ENCODE measurements at regions not wholly inside any gene's neighbourhood (a gene's known extent, or its start where the extent isn't known, plus 50 kb on each side); places are given as distances from the start of the nearest gene placed in this dataset.

DNA sequence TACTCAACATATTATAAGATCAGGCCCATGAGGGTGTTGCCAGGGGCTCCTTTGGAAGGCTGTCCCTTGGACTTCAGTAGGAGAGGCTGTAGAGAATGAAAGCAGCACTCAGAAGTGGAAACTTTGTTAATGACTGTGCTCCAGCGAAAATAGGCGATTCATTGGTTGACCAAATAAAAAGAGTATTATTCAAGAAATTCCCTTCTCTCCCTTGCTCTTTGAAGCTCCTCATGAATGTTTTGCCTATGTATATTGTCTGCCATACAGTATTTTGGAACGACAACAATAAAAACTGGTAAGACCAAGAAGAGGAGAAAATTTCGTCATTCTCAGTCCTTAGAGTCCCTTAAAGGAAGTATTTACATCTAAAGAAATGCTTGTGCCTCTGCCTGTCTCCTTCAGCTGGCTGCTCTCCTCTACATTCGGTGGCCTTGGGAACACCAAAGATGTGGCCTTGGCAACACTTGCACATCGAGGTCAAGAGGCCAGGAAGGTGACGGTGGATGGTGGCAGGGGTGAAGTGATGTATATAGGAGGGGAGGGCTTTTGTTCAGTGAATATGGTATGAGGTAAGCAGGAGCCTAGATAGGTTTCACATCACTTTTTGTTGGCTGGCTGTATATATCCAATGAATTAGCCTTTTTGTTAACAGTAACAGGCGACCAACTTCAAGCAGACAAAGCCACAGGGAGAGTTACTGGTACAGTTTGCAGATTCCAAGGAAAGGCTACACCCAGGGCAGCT, 95.0 kb upstream of the ACTBL2 start (continued):
- no peak for TF ChIP-seq TEAD4 (IDR thresholded peaks at IDR 0.05; ENCODE audit: borderline replicate concordance, insufficient read depth)
- TF ChIP-seq TCF12 (IDR thresholded peaks at IDR 0.05) = no peak

DNA sequence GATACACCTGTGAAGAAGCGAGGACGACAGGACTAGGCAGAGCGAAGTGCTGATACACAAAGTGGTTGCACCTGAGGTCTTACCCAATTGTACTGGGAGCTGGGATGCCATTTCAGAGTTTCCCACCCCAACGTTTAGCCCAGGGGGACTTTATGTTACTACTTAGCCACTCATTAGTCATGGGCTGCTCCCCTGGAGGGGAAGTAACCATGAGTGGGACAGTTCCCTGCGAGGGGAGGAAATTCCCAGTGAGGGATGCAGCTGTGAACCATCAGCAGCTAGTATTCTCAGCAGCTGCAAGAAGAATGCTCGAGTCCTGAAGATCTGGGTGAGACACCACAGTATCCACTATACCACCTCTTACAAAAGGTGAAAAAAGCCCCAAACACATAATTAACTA, 93.7 kb upstream of the ACTBL2 start:
- CTCF ChIA-PET = interaction anchor here (0.8 kb wide), 1 partner anchor 9 kb away, joined by 3 read pairs; no protein-coding TSS in a partner anchor

DNA sequence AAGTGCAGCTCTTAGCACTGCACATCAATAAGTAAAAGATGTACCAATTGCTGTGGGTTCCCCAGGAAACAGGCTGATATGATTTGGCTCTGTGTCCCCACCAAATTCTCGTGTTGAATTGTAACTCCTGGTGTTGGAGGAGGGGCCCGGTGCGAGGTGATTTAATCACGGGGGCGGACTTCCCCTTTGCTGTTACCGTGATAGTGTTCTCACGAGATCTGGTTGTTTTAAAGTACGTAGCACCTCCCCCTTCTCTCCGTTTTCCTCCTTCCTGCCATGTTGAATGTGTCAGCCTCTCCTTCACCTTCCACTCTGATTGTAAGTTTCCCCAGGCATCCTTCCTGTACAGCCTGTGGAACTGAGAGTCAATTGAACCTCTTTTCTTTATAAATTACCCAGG, 93.2 kb upstream of the ACTBL2 start:
- no peak overlapping the region for H3K27ac ChIP-seq (ENCODE audit: low read depth in 2 of 2, low read length in 1 of 2)
- TF ChIP-seq YY1 (IDR thresholded peaks at IDR 0.05; ENCODE audit: low read depth) (no peak), TAF1 (IDR thresholded peaks at IDR 0.05; ENCODE audit: borderline replicate concordance, low read depth, low read length) (no peak), RXRA (IDR thresholded peaks at IDR 0.05; ENCODE audit: borderline replicate concordance, low read depth) (no peak), MXI1 (IDR thresholded peaks at IDR 0.05; ENCODE audit: low read depth, low read length) (no peak), SIN3A (IDR thresholded peaks at IDR 0.05; ENCODE audit: borderline replicate concordance, low read depth, low read length) (no peak), CHD2 (IDR thresholded peaks at IDR 0.05; ENCODE audit: low read length, partially characterized antibody) (no peak), NFIC (IDR thresholded peaks at IDR 0.05; ENCODE audit: borderline replicate concordance) (no peak), GABPA (IDR thresholded peaks at IDR 0.05; ENCODE audit: low read depth) (no peak), SMC3 (IDR thresholded peaks at IDR 0.05; ENCODE audit: low read depth, low read length) (no peak), MEF2A (IDR thresholded peaks at IDR 0.05; ENCODE audit: borderline replicate concordance, low read depth) (no peak), RFX5 (IDR thresholded peaks at IDR 0.05; ENCODE audit: low read length) (no peak)
- TF ChIP-seq, protein P1, sequence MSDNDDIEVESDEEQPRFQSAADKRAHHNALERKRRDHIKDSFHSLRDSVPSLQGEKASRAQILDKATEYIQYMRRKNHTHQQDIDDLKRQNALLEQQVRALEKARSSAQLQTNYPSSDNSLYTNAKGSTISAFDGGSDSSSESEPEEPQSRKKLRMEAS (IDR thresholded peaks at IDR 0.05; ENCODE audit: low read depth) = no peak
- TF ChIP-seq, protein P2, sequence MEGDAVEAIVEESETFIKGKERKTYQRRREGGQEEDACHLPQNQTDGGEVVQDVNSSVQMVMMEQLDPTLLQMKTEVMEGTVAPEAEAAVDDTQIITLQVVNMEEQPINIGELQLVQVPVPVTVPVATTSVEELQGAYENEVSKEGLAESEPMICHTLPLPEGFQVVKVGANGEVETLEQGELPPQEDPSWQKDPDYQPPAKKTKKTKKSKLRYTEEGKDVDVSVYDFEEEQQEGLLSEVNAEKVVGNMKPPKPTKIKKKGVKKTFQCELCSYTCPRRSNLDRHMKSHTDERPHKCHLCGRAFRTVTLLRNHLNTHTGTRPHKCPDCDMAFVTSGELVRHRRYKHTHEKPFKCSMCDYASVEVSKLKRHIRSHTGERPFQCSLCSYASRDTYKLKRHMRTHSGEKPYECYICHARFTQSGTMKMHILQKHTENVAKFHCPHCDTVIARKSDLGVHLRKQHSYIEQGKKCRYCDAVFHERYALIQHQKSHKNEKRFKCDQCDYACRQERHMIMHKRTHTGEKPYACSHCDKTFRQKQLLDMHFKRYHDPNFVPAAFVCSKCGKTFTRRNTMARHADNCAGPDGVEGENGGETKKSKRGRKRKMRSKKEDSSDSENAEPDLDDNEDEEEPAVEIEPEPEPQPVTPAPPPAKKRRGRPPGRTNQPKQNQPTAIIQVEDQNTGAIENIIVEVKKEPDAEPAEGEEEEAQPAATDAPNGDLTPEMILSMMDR (IDR thresholded peaks at IDR 0.05) = no peak
- TF ChIP-seq, protein P3, sequence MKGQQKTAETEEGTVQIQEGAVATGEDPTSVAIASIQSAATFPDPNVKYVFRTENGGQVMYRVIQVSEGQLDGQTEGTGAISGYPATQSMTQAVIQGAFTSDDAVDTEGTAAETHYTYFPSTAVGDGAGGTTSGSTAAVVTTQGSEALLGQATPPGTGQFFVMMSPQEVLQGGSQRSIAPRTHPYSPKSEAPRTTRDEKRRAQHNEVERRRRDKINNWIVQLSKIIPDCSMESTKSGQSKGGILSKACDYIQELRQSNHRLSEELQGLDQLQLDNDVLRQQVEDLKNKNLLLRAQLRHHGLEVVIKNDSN (IDR thresholded peaks at IDR 0.05; ENCODE audit: borderline replicate concordance, low read depth) = no peak
- TF ChIP-seq, protein P4, sequence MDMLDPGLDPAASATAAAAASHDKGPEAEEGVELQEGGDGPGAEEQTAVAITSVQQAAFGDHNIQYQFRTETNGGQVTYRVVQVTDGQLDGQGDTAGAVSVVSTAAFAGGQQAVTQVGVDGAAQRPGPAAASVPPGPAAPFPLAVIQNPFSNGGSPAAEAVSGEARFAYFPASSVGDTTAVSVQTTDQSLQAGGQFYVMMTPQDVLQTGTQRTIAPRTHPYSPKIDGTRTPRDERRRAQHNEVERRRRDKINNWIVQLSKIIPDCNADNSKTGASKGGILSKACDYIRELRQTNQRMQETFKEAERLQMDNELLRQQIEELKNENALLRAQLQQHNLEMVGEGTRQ (IDR thresholded peaks at IDR 0.05; ENCODE audit: borderline replicate concordance, low read depth, low read length) = no peak
- TF ChIP-seq, protein P5, sequence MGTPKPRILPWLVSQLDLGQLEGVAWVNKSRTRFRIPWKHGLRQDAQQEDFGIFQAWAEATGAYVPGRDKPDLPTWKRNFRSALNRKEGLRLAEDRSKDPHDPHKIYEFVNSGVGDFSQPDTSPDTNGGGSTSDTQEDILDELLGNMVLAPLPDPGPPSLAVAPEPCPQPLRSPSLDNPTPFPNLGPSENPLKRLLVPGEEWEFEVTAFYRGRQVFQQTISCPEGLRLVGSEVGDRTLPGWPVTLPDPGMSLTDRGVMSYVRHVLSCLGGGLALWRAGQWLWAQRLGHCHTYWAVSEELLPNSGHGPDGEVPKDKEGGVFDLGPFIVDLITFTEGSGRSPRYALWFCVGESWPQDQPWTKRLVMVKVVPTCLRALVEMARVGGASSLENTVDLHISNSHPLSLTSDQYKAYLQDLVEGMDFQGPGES (IDR thresholded peaks at IDR 0.05; ENCODE audit: low read depth, low read length) = no peak
- CTCF ChIA-PET = no interaction called here
- H3K9me3 ChIP-seq = no peaks in the 10 kb centered on the region
- no peaks in the 10 kb centered on the region for H3K36me3 ChIP-seq (replicated peaks in 1 of 2; ENCODE audit: control insufficient read depth in 1 of 2, insufficient read depth in 2 of 2, low read length in 1 of 2)
- H3K9ac ChIP-seq = no peak overlapping the region
- H3K9me2 ChIP-seq = no peaks in the 10 kb centered on the region
- POLR2A ChIA-PET = no interaction called here
- no peak overlapping the region for H3K4me2 ChIP-seq
- H3F3A ChIP-seq (replicated peaks; ENCODE audit: insufficient read depth) = no peaks in the 10 kb centered on the region
- no peaks in the 10 kb centered on the region for H4K20me1 ChIP-seq (ENCODE audit: insufficient read depth)
- H3K4me3 ChIP-seq (ENCODE audit: low read depth in 2 of 2, low read length in 1 of 2) = no peak overlapping the region
- no peak overlapping the region for H2AFZ ChIP-seq (ENCODE audit: low read depth)
- WGBS (ENCODE audit: low lambda C conversion rate) = 53% methylated on average over 9 of the region's 9 CpGs
- H3K27me3 ChIP-seq (ENCODE audit: insufficient read depth) = no peaks in the 10 kb centered on the region
- H3K4me1 ChIP-seq (ENCODE audit: control insufficient read depth in 1 of 2, insufficient read depth in 2 of 2, low read depth in 1 of 2, low read length in 1 of 2) = no peaks in the 10 kb centered on the region
- DNase-seq = no peak
- H3K79me2 ChIP-seq (ENCODE audit: insufficient read depth) = no peaks in the 10 kb centered on the region

More for the DNA sequence above, 93.7 kb upstream of the ACTBL2 start:
- H4K20me1 ChIP-seq (ENCODE audit: insufficient read depth) = no peaks in the 10 kb centered on the region
- no peak overlapping the region for H3K27ac ChIP-seq (ENCODE audit: low read depth in 2 of 2, low read length in 1 of 2)
- no peak overlapping the region for H2AFZ ChIP-seq (ENCODE audit: low read depth)
- no peak for DNase-seq
- no peaks in the 10 kb centered on the region for H3K9me3 ChIP-seq
- H3K9me2 ChIP-seq = no peaks in the 10 kb centered on the region
- H3K4me2 ChIP-seq = no peak overlapping the region
- WGBS (ENCODE audit: low lambda C conversion rate) = 81% methylated on average over 5 of the region's 6 CpGs
- no peaks in the 10 kb centered on the region for H3F3A ChIP-seq (replicated peaks; ENCODE audit: insufficient read depth)
- POLR2A ChIA-PET = no interaction called here
- no peaks in the 10 kb centered on the region for H3K36me3 ChIP-seq (replicated peaks in 1 of 2; ENCODE audit: control insufficient read depth in 1 of 2, insufficient read depth in 2 of 2, low read length in 1 of 2)
- TF ChIP-seq, protein P6, sequence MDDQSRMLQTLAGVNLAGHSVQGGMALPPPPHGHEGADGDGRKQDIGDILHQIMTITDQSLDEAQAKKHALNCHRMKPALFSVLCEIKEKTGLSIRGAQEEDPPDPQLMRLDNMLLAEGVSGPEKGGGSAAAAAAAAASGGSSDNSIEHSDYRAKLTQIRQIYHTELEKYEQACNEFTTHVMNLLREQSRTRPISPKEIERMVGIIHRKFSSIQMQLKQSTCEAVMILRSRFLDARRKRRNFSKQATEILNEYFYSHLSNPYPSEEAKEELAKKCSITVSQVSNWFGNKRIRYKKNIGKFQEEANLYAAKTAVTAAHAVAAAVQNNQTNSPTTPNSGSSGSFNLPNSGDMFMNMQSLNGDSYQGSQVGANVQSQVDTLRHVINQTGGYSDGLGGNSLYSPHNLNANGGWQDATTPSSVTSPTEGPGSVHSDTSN (IDR thresholded peaks at IDR 0.05) = no peak
- no peak for TF ChIP-seq FOXM1 (IDR thresholded peaks at IDR 0.05; ENCODE audit: low read depth)
- H3K79me2 ChIP-seq (ENCODE audit: insufficient read depth) = no peaks in the 10 kb centered on the region
- H3K4me3 ChIP-seq (ENCODE audit: low read depth in 2 of 2, low read length in 1 of 2) = no peak overlapping the region
- no peaks in the 10 kb centered on the region for H3K4me1 ChIP-seq (ENCODE audit: control insufficient read depth in 1 of 2, insufficient read depth in 2 of 2, low read depth in 1 of 2, low read length in 1 of 2)
- H3K27me3 ChIP-seq (ENCODE audit: insufficient read depth) = no peaks in the 10 kb centered on the region
- no peak overlapping the region for H3K9ac ChIP-seq
